Activated CD8-positive, alpha-beta memory T cell treated with anti-CD3 and anti-CD28 coated beads, Interleukin-2, amount 50 U/mL, for 24 hours (primary cell): ENCODE measurements at regions not wholly inside any gene's neighbourhood (a gene's known extent, or its start where the extent isn't known, plus 50 kb on each side); places are given as distances from the start of the nearest gene placed in this dataset.
"Not testable (repeated sequence)": the region's sequence is repeated elsewhere in the genome, so short reads cannot be mapped to it uniquely, and the experiment has no call there.

ENCODE experiments used
- DNase-seq: peaks from one replicate; pipeline ENCODE4 v3.0.0-alpha.2; 2020; ENCODE audit errors: extremely low read depth

DNA sequence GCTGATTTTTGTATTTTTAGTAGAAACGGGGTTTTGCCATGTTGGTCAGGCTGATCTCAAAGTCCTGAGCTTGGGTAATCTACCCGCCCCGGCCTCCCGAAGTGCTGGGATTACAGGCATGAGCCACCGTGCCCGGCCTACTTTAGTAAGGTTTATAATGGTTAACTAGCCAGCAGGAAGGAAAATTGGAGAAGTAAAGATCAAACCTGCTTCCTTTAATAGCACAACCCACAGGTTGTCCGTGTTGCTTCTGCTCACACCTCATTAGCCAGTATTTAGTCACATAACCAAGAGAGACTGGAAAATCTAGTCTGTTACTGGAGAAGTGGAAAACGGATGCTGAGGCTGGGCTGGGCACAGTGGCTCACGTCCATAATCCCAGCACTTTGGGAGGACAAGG, 51.9 kb upstream of the TBL1XR1 start:
- DNase-seq = no peak

GRCh38 chr3:177250151-177250550, 52.9 kb upstream of the TBL1XR1 start:
- DNase-seq = no peak

- no peak for DNase-seq
These were observed 54.5 kb upstream of the TBL1XR1 start for GRCh38 chr3:177251755-177252154.

- no peak for DNase-seq
These were observed 59.7 kb upstream of the TBL1XR1 start for GRCh38 chr3:177257006-177257405.

GRCh38 chr3:177257625-177258024, 60.3 kb upstream of the TBL1XR1 start:
- DNase-seq = no peak

DNA sequence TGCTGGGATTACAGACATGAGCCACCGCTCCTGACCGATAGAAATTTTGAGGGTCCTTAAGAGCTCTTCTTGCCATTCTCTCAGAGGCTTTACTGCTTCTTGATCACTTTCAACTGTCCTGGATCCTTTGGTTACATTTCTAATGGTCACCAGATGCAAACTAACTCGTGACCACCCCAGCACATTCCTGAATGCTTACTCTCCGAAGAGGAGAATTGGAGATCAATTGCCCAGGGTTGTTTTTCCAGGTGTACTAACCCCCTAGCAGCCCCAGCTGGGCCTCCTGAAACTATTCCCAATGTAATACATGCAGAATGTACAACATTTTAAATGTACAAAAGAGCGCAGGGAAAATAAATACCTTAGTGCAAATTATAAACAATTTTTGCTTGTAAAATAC, 65.1 kb upstream of the TBL1XR1 start:
- DNase-seq = no peak

- no peak for DNase-seq
These were observed 66.5 kb upstream of the TBL1XR1 start for GRCh38 chr3:177263615-177264368.

GRCh38 chr3:177271811-177272501, 74.7 kb upstream of the TBL1XR1 start:
- DNase-seq = not testable (repeated sequence)

GRCh38 chr3:177278016-177278415, 80.7 kb upstream of the TBL1XR1 start:
- DNase-seq = no peak

GRCh38 chr3:177279118-177279815, 82.0 kb upstream of the TBL1XR1 start:
- DNase-seq = no peak

- no peak for DNase-seq
These were observed 84.2 kb upstream of the TBL1XR1 start for GRCh38 chr3:177281292-177282118.

DNA sequence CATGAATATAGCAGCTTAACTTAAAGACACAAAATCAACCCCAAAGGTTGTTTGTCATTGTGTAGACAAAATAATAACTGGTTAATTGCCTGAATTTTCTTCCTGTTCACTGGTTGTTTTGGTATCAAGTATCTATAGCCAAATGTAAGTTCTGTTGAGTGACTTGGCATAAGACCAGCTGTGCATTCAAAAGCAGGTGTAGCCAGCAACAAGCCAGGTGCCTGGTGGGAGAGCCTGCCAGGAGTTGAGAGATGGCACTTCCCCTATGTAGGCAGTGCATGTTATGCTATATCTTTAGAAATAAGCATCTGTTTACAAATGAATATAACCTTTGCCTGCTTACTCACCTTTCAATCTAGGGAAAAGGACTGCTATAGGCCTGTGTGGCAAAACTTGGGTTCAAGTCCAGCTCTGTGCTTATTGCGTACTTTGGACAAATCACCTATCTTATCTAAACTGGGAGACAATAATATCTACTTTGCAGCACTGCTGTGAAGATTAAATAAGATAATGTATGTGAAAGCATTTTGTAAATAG, 84.9 kb upstream of the TBL1XR1 start:
- DNase-seq = no peak

- no peak for DNase-seq
These were observed 86.7 kb upstream of the TBL1XR1 start for GRCh38 chr3:177283983-177284382.

DNA sequence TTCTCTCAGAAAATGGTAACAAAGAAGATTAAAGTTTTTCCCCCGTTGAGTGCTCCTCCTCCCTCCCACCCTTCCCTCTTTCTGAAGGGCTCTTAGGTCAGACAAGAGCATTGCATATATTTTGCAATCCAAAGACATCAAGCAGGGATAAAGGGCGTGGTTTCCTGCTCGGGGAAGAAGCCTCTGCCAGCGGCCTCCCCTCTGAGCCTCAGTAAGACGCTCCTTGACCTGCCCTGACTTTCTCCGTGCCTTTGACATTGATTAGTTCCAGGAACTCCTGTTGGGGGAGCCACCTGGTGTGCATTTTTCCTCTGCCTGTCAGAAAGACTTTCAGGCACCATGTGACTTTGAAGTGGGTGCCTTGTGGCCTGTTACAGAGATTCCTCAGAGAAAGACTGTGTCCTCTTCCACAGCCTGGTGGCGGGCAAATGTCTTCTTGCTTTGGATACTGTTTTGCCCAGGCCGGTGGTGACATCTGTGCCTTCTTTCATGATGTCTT, 87.2 kb upstream of the TBL1XR1 start:
- no peak for DNase-seq

- no peak for DNase-seq
These were observed 88.8 kb upstream of the TBL1XR1 start for GRCh38 chr3:177286034-177286433.

- no peak for DNase-seq
These were observed 89.9 kb upstream of the TBL1XR1 start for GRCh38 chr3:177287231-177287630.

DNA sequence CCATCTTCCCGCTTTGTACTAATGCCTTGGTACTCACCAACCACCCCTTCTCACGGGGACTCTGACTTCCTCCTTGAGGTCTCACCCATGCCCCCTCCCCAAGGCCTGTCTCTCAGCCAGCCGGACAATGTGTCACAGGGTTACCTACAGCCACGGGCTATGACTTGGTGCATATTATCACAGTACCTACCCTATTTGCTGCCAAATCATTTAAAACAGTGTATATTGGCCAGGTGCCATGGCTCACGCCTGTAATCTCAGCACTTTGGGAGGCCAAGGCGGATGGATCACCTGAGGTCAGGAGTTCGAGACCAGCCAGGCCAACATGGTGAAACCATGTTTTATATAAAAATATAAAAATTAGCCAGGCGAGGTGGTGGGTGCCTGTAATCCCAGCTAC, 93.4 kb upstream of the TBL1XR1 start:
- DNase-seq = no peak

DNA sequence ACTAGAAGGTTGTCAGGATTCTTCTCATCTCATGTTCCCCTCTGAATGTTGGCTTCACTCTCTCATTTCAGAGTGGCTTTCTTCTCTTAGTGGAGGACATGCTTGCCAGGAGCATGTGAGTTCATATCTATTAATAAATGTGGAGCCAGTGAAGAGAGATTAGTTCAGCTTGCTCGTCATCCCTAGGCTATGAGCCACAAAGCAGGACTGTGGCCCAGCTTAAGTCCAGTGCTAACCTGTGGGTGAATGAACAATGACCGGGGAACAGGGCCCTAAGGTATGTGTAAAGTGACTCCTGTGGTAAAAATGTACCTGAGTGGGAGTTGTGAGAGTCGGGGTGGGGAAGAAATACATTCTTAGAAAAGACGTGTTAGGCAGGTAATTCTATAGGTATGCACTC, 96.9 kb upstream of the TBL1XR1 start:
- no peak for DNase-seq

DNA sequence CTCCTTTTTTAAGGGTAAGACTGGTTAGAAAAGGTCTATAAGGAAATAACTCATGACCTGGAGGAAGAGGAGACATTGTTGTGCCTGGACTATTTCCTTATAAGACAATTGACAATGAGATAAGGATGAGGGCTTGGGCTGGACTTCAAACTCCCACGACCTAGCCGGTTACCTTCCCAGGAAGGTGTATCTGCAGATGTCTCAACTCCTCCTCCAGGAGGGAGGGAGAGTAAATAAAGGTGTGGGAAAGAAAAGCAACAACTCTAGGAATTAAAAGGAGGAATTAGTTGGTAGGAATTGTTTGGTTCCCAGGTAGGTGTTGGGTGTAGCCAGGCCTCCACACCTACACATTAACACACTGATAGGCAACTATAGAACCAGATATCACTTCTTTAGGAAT, 97.8 kb upstream of the TBL1XR1 start:
- DNase-seq = no peak

- no peak for DNase-seq
These were observed 102.0 kb upstream of the TBL1XR1 start for GRCh38 chr3:177299250-177299649.

- DNase-seq = no peak
These were observed 103.0 kb upstream of the TBL1XR1 start for GRCh38 chr3:177300039-177300833.
